ENCODE measurements at regions not wholly inside any gene's neighbourhood (a gene's known extent, or its start where the extent isn't known, plus 50 kb on each side); places are given as distances from the start of the nearest gene placed in this dataset.
A peak's percentile ranks its signal among the peaks of the same experiment; 100 is the strongest.

GRCh38 chr1:187384504-187384903 lies 555.8 kb downstream of the PLA2G4A start:
- no peaks in the 10 kb centered on the region for H3K9me3 ChIP-seq
- H3K4me3 ChIP-seq: no peak overlapping the region
- 58 to 76% (median 66%) methylated on average over 2 of the region's 2 CpGs for WGBS, 5 donors
- intact Hi-C loops (cut with DNase I; ENCODE audit: low total_unique reads): no loop called here
- TF ChIP-seq CTCF (IDR thresholded peaks at IDR 0.05 in 8 of 11, conservative IDR thresholded peaks at IDR 0.05 in 3 of 11) (no peak), POLR2A (IDR thresholded peaks at IDR 0.05) (no peak), POLR2AphosphoS5 (IDR thresholded peaks at IDR 0.05) (no peak)
- no peaks in the 10 kb centered on the region for H3K36me3 ChIP-seq
- H3K4me1 ChIP-seq: no peaks in the 10 kb centered on the region
- no peak for DNase-seq
- H3K27ac ChIP-seq: no peak overlapping the region
- H3K27me3 ChIP-seq (replicated peaks in 1 of 7): no peaks in the 10 kb centered on the region

GRCh38 chr1:187390215-187390818 lies 561.6 kb downstream of the PLA2G4A start:
- intact Hi-C loops (cut with DNase I; ENCODE audit: low total_unique reads): no loop called here
- Histone ChIP-seq H3K27ac (no peak overlapping the region), H3K4me3 (no peak overlapping the region), H3K9me3 (no peaks in the 10 kb centered on the region), H3K4me1 (no peaks in the 10 kb centered on the region), H3K27me3 (replicated peaks in 1 of 7) (no peaks in the 10 kb centered on the region), H3K36me3 (no peaks in the 10 kb centered on the region)
- no peak for DNase-seq
- TF ChIP-seq POLR2AphosphoS5 (IDR thresholded peaks at IDR 0.05) (no peak), POLR2A (IDR thresholded peaks at IDR 0.05) (no peak), CTCF (IDR thresholded peaks at IDR 0.05 in 8 of 11, conservative IDR thresholded peaks at IDR 0.05 in 3 of 11) (no peak)
- 70 to 86% (median 77%) methylated on average over 3 of the region's 3 CpGs for WGBS, 5 donors

- H3K27ac ChIP-seq: no peak overlapping the region
- TF ChIP-seq POLR2A (IDR thresholded peaks at IDR 0.05) (no peak), CTCF (IDR thresholded peaks at IDR 0.05 in 8 of 11, conservative IDR thresholded peaks at IDR 0.05 in 3 of 11) (no peak), POLR2AphosphoS5 (IDR thresholded peaks at IDR 0.05) (no peak)
- intact Hi-C loops (cut with DNase I; ENCODE audit: low total_unique reads): no loop called here
- no peaks in the 10 kb centered on the region for H3K36me3 ChIP-seq
- H3K27me3 ChIP-seq (replicated peaks in 1 of 7): no peaks in the 10 kb centered on the region
- no peak for DNase-seq
- H3K4me1 ChIP-seq: peaks cover 0 to 3% (median 0%) of the 10 kb centered on the region in 6 donors
- H3K4me3 ChIP-seq: no peak overlapping the region
- peaks cover 0 to 6% (median 0%) of the 10 kb centered on the region in 8 donors for H3K9me3 ChIP-seq
Measured at GRCh38 chr1:187396226-187396625, 567.5 kb downstream of the PLA2G4A start.

- Histone ChIP-seq H3K27me3 (replicated peaks in 1 of 7) (no peaks in the 10 kb centered on the region), H3K27ac (no peak overlapping the region), H3K36me3 (no peaks in the 10 kb centered on the region), H3K9me3 (peaks cover 0 to 6% (median 0%) of the 10 kb centered on the region in 8 donors), H3K4me1 (peaks cover 0 to 3% (median 0%) of the 10 kb centered on the region in 6 donors), H3K4me3 (no peak overlapping the region)
- peak; percentile 71 for DNase-seq
- intact Hi-C loops (cut with DNase I; ENCODE audit: low total_unique reads): no loop called here
- TF ChIP-seq POLR2AphosphoS5 (IDR thresholded peaks at IDR 0.05) (peak in 1 of 3 donors; percentile 39), CTCF (IDR thresholded peaks at IDR 0.05 in 8 of 11, conservative IDR thresholded peaks at IDR 0.05 in 3 of 11) (no peak)
- WGBS, 5 donors: 40 to 54% (median 45%) methylated on average over 12 of the region's 12 CpGs
Measured at GRCh38 chr1:187396929-187397796, 568.4 kb downstream of the PLA2G4A start.
